ENCODE measurements at regions not wholly inside any gene's neighbourhood (a gene's known extent, or its start where the extent isn't known, plus 50 kb on each side); places are given as distances from the start of the nearest gene placed in this dataset.

DNA sequence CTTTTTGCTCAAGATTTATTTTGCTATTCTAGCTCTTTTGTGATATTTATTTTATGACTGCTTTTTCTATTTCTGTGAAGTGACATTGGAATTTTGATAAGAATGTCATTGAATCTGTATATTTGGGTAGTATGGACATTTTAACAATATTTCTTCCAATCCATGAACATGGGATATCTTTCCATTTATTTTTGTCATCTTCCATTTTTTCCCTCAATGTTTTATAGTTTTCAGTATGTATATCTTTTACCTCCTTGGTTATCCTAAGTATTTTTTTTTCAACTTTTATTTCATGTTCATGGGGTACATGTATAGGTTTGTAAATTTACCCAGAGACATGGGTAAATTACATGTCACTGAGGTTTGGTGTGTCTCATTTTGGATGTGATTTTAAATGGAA is 74.1 kb upstream of the PREP start:
- H3K36me3 Mint-ChIP-seq = peaks cover 4% of the 10 kb centered on the region
- H3K27me3 Mint-ChIP-seq = peaks cover 28% of the 10 kb centered on the region
- H3K4me3 Mint-ChIP-seq = no peak overlapping the region
- peaks cover 5% of the 10 kb centered on the region for H3K9me3 Mint-ChIP-seq
- H3K4me1 Mint-ChIP-seq = no peaks in the 10 kb centered on the region
- no peak overlapping the region for H3K27ac Mint-ChIP-seq

DNA sequence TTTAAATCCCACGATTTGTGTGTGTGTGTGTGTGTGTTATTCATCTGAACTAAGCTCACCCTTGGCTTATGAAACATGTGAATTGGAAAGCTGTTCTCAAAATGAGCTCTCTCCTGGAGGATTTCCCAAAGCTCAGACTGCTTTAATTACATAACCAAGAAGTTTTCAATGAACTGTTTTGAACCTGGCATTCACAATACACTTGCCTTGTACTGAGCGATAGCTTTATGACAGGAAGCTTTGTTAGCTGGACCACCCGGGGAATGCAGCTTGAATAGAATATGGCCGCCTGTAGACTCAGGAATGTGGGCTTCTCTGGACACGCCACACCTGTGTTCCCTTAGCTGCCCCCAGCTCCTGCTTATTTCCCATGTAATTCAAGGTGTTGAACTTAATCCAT is 71.4 kb upstream of the PREP start:
- H3K4me1 Mint-ChIP-seq = no peaks in the 10 kb centered on the region
- no peak overlapping the region for H3K27ac Mint-ChIP-seq
- peaks cover 29% of the 10 kb centered on the region for H3K27me3 Mint-ChIP-seq
- H3K36me3 Mint-ChIP-seq = peaks cover 4% of the 10 kb centered on the region
- H3K9me3 Mint-ChIP-seq = peaks cover 5% of the 10 kb centered on the region
- H3K4me3 Mint-ChIP-seq = no peak overlapping the region

DNA sequence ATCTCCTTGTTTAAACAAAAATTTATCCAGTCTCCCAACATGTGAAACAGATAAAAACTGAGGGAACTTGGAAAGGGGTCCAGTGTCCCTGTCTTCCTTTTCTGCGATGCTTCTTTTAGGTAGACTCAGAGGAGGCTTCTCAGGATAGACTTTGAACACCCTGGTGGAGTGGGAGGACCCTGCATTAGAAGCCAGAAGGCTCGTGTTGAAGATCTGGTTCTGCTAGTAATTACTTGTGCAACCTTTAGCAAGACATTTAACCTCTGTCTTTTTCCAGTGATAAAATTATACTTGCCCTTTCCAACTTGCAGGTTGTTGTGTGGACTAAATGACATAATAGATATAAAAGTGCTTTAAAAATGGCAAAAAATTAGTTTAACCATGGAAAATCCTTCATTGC is 67.1 kb upstream of the PREP start:
- no peak overlapping the region for H3K4me3 Mint-ChIP-seq
- H3K27me3 Mint-ChIP-seq = peaks cover 30% of the 10 kb centered on the region

DNA sequence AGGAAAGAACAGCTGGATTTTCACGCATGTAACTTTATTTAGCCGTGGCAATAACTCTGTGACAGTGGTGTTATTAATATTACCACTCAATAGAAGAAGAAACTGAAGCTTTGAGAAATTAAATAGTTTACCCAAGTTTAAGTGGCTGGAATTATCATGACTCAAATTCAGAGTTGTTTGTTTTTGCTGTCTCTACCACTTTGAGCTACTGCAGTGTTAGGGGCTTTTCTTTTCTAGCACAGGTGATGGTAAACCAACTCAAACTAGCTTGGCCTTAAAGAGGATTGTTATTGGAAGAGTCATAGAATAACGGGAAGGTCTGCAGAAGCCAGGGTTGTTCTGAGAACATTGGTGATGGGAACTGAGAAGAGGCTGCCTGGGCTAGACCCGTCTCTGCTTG is 66.0 kb upstream of the PREP start:
- Mint-ChIP-seq H3K27ac (no peak overlapping the region), H3K4me3 (no peak overlapping the region), H3K4me1 (no peaks in the 10 kb centered on the region), H3K36me3 (peaks cover 3% of the 10 kb centered on the region), H3K27me3 (peaks cover 33% of the 10 kb centered on the region), H3K9me3 (peaks cover 21% of the 10 kb centered on the region)

More for the DNA sequence above, 67.1 kb upstream of the PREP start:
- Mint-ChIP-seq H3K36me3 (peaks cover 3% of the 10 kb centered on the region), H3K27ac (no peak overlapping the region), H3K9me3 (peaks cover 17% of the 10 kb centered on the region), H3K4me1 (no peaks in the 10 kb centered on the region)

DNA sequence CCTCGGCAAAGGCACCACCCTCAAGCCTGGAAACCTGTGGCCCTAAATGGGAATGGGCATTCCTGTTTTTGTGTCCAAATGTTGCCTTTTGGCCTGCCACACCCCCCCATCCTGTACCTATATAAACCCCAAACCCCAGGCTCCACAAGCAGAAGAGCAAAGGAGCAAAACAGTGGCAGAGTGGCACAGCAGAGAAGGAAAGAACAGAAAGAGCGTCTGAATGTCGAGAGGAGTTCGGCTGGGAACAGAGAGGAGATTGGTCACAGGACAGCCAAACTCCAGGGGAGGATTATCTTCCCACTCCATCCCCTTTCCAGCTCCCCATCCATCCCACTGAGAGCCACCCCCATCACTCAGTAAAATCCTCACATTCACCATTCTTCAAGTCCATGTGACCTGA is 58.0 kb upstream of the PREP start:
- no peak overlapping the region for H3K4me3 Mint-ChIP-seq
- peaks cover 2% of the 10 kb centered on the region for H3K36me3 Mint-ChIP-seq
- peaks cover 19% of the 10 kb centered on the region for H3K27me3 Mint-ChIP-seq
- H3K27ac Mint-ChIP-seq = no peak overlapping the region
- peaks cover 9% of the 10 kb centered on the region for H3K9me3 Mint-ChIP-seq
- no peaks in the 10 kb centered on the region for H3K4me1 Mint-ChIP-seq

DNA sequence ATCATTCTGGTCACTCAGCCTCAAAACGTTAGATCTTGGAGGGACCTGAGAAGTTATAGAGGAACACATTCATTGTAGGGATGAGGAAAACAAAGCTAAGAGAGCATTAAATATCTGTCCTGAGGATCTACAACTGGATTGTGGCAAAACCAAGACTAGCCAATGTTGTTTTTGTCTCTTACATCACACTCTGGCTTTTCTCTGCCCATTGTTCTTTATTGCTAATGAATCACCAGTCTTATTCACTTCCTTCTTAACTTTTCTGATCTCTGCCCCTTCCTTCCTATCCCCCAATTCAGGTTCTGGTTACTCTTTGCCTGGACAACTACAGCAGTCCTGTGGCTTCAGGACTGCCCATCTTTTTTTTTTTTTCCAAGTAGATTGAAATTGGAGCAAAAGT is 57.0 kb upstream of the PREP start:
- peaks cover 15% of the 10 kb centered on the region for H3K27me3 Mint-ChIP-seq
- peaks cover 4% of the 10 kb centered on the region for H3K9me3 Mint-ChIP-seq
- H3K36me3 Mint-ChIP-seq = no peaks in the 10 kb centered on the region
- no peak overlapping the region for H3K4me3 Mint-ChIP-seq
- H3K27ac Mint-ChIP-seq = no peak overlapping the region
- H3K4me1 Mint-ChIP-seq = no peaks in the 10 kb centered on the region

DNA sequence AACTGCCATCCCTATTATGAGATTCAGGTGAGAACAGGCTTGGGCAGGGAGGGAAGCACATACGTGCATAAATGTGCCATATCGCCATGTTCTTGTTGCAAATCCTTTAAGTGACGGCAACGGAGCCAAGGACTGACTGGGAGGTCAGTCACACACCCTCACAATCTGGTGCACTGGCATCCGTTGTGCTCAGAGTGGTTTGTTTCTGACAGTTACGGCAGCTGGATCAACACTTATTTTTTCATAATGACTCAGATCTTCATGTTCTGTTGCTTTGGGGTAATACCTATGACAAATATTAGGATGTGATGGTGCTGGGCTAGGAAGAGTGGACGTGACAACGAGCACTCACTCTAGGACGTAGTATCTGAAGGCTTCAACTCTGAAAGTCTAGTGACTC is 56.2 kb upstream of the PREP start:
- peaks cover 1% of the 10 kb centered on the region for H3K36me3 Mint-ChIP-seq
- H3K9me3 Mint-ChIP-seq = peaks cover 7% of the 10 kb centered on the region
- H3K4me1 Mint-ChIP-seq = peaks cover 3% of the 10 kb centered on the region
- no peak overlapping the region for H3K27ac Mint-ChIP-seq
- H3K4me3 Mint-ChIP-seq = no peak overlapping the region
- peaks cover 16% of the 10 kb centered on the region for H3K27me3 Mint-ChIP-seq

DNA sequence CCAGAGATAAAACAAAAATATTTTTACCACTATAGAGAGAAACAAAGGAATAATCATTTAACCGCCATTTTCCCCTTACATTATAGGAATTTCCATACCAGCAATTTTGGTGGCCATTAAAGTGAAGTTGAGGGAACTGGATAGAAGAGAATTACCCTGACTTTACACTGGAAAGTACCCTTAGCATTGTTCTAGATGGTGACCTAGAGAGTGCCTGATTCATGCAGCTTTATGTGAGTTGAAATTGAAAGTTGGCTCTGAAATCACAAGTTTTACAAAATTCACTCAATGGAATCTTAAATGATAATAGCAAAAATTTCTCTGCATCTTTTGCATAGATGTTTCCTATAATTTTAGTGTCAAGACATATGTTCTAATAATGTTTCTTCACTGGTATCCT is 55.7 kb upstream of the PREP start:
- H3K4me3 Mint-ChIP-seq = no peak overlapping the region
- H3K36me3 Mint-ChIP-seq = peaks cover 1% of the 10 kb centered on the region
- peaks cover 16% of the 10 kb centered on the region for H3K27me3 Mint-ChIP-seq
- H3K9me3 Mint-ChIP-seq = peaks cover 7% of the 10 kb centered on the region
- peaks cover 8% of the 10 kb centered on the region for H3K4me1 Mint-ChIP-seq
- H3K27ac Mint-ChIP-seq = no peak overlapping the region

DNA sequence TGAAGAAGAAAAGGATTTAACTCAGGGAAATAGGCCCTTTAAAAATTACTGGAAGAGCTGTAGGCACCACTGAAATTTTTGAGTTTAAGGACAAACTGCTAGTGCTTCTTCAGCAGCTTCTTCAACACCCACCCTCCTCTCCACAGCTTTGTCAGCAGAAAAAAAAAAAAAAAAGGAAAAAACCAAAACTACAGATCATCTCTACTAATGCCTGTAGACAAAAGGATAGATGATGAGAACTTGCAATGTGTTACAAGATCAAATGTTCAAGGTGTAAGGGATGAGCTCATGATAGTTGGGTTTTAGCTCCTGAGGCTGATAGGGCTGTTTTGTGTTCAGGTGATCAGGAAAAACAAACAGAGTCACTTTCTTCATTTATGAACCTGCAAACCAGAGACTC is 55.2 kb upstream of the PREP start:
- Mint-ChIP-seq H3K9me3 (peaks cover 7% of the 10 kb centered on the region), H3K36me3 (peaks cover 1% of the 10 kb centered on the region), H3K4me1 (peaks cover 13% of the 10 kb centered on the region), H3K4me3 (no peak overlapping the region), H3K27ac (no peak overlapping the region), H3K27me3 (peaks cover 16% of the 10 kb centered on the region)

DNA sequence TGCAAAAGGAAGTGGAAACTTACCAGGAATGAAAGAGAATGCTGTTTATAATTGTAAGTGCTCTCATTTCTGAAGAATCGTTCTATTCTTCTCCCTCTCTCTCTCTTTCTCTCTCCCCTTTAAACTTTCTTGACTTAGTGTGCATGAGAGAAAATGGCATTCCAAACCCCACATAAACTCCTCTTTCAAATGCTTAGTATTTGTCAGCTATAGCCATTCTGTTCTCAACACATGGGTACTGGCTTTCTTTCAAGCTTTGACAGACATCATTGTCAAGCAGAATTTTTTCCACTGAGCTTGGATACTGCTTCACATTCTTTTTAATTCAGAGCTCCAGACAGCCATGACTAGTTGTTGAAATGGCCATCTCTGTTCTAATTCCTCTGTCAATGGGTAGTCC is 51.1 kb upstream of the PREP start:
- peaks cover 19% of the 10 kb centered on the region for H3K4me1 Mint-ChIP-seq
- peaks cover 13% of the 10 kb centered on the region for H3K27me3 Mint-ChIP-seq
- no peak overlapping the region for H3K4me3 Mint-ChIP-seq
- H3K27ac Mint-ChIP-seq = no peak overlapping the region
- peaks cover 1% of the 10 kb centered on the region for H3K36me3 Mint-ChIP-seq
- H3K9me3 Mint-ChIP-seq = peaks cover 7% of the 10 kb centered on the region

DNA sequence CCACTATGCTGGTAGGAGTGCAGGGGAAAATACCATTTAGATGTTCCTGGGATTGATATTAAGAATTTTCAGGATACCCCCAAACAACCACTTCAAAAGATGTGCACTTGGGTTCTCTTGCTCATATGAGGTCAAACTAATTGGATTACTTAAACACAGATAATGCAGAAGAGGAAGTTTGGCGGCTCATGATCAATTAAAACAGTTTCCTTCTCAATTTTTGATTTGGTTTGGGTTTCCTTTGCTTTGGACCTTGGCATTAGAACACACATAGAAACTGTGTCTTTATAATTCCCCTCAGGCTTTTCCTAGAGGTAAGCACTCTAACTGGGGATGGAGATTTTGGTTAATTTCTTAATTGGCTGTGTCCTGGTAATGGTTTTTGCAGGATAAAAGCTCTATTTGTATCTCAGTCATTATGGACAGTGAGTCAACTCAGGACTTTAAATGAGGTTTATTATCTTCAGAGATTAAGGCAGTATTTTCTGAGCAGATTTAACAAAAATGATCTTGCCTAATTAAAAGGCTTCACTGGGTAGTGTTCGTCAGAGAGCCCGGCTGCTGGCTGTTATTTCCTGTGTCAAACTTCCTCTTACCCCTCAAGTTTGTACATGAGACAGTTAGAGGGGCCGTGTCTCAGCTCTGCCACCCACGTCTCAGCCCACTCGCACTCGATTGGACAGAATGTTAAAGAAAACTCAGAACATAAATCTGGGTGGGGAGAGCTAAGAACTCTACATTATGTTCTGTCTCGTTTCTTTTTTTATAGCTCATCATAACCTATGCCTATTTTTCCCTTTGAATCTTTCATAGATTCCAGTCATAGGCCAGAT is 50.3 kb upstream of the PREP start:
- peaks cover 1% of the 10 kb centered on the region for H3K36me3 Mint-ChIP-seq

More for the DNA sequence above, 50.3 kb upstream of the PREP start:
- peaks cover 10% of the 10 kb centered on the region for H3K27me3 Mint-ChIP-seq
- peaks cover 19% of the 10 kb centered on the region for H3K4me1 Mint-ChIP-seq
- no peak overlapping the region for H3K27ac Mint-ChIP-seq
- H3K4me3 Mint-ChIP-seq = peak overlapping the region; percentile 15
- peaks cover 7% of the 10 kb centered on the region for H3K9me3 Mint-ChIP-seq

All from activated naive CD4-positive, alpha-beta T cell treated with anti-CD3 and anti-CD28 coated beads, Interleukin-2, amount 50 U/mL, for 24 hours (primary cell).